CD14-positive monocyte (primary cell): ENCODE measurements at regions not wholly inside any gene's neighbourhood (a gene's known extent, or its start where the extent isn't known, plus 50 kb on each side); places are given as distances from the start of the nearest gene placed in this dataset.

Experiments used
- DNase-seq, 3 donors: peaks; one replicate each; pipeline ENCODE4 v3.0.0-alpha.2; 2011 to 2022
- H2AFZ ChIP-seq: 2 replicates; pipeline ENCODE4 v1.6.0; 2012; ENCODE audit warnings: mild to moderate bottlenecking, low read depth, low read length, inconsistent platforms; ENCODE audit not compliant: insufficient read depth, poor library complexity, severe bottlenecking
- H3K27ac ChIP-seq, 2 donors: 1 replicate in 1 of 2; 2 replicates in 1 of 2; pipeline ENCODE4 v1.5.1; 2012 to 2013; ENCODE audit warnings: low read length in 2 of 2, control low read depth in 1 of 2, inconsistent platforms in 1 of 2, low read depth in 1 of 2, mild to moderate bottlenecking in 1 of 2
- H3K27me3 ChIP-seq, 2 donors: one replicate each; pipeline versions ENCODE4 v1.6.0 to v1.6.1; 2011 to 2013; ENCODE audit warnings: low read length in 2 of 2; ENCODE audit not compliant: control insufficient read depth in 2 of 2, insufficient read depth in 2 of 2
- H3K36me3 ChIP-seq, 2 donors: replicated peaks in 1 of 2; 1 replicate in 1 of 2; 2 replicates in 1 of 2; pipeline versions ENCODE4 v1.5.1 to v1.6.1; 2012 to 2013; ENCODE audit warnings: low read length in 2 of 2, control low read depth in 1 of 2, inconsistent platforms in 1 of 2, mild to moderate bottlenecking in 1 of 2; ENCODE audit not compliant: insufficient read depth in 2 of 2, control insufficient read depth in 1 of 2
- H3K4me1 ChIP-seq, 2 donors: 1 replicate in 1 of 2; 2 replicates in 1 of 2; pipeline versions ENCODE4 v1.5.1 to v1.6.1; 2012 to 2013; ENCODE audit warnings: low read length in 2 of 2, control low read depth in 1 of 2, inconsistent platforms in 1 of 2, mild to moderate bottlenecking in 1 of 2, moderate library complexity in 1 of 2; ENCODE audit not compliant: insufficient read depth in 2 of 2, control insufficient read depth in 1 of 2
- H3K4me2 ChIP-seq: replicated peaks from 2 replicates; pipeline ENCODE3; 2012; ENCODE audit warnings: low read length, moderate library complexity, mild to moderate bottlenecking; ENCODE audit not compliant: poor library complexity, severe bottlenecking; ENCODE audit errors: extremely low read depth
- H3K4me3 ChIP-seq, 3 experiments: fragments of 200-600 bp in 1 of 3; sonication (generic) in 1 of 3; replicated peaks in 1 of 3; 1 replicate in 2 of 3; 2 replicates in 1 of 3; pipeline ENCODE4 v1.5.1; 2011 to 2013; ENCODE audit warnings: low read length in 3 of 3, mild to moderate bottlenecking in 3 of 3, control low read depth in 2 of 3, low read depth in 2 of 3, inconsistent platforms in 1 of 3, moderate library complexity in 1 of 3
- H3K79me2 ChIP-seq: 2 replicates; pipeline ENCODE4 v1.6.0; 2012; ENCODE audit warnings: mild to moderate bottlenecking, control low read depth, inconsistent platforms, low read length, moderate library complexity; ENCODE audit not compliant: insufficient read depth
- H3K9ac ChIP-seq: 2 replicates; pipeline ENCODE4 v1.6.0; 2017; ENCODE audit warnings: low read length, mild to moderate bottlenecking; ENCODE audit not compliant: insufficient read depth, poor library complexity, severe bottlenecking
- H3K9me3 ChIP-seq, 2 donors: replicated peaks in 1 of 2; 1 replicate in 1 of 2; 2 replicates in 1 of 2; pipeline versions ENCODE4 v1.5.1 to v1.6.1; 2012 to 2013; ENCODE audit warnings: low read length in 2 of 2, control low read depth in 1 of 2; ENCODE audit not compliant: control insufficient read depth in 1 of 2, insufficient read depth in 1 of 2
- H4K20me1 ChIP-seq: 2 replicates; pipeline ENCODE4 v1.6.0; 2012; ENCODE audit warnings: mild to moderate bottlenecking, low read length, control low read depth, moderate library complexity; ENCODE audit not compliant: insufficient read depth
- H3K27ac Mint-ChIP-seq, 7 donors: one replicate each; pipeline ENCODE4 v1.8.0; 2020; ENCODE audit warnings: mild to moderate bottlenecking in 7 of 7, mixed read lengths in 7 of 7, moderate library complexity in 6 of 7, inconsistent platforms in 2 of 7
- H3K27me3 Mint-ChIP-seq, 3 donors: one replicate each; pipeline ENCODE4 v1.8.0; 2021 to 2022; ENCODE audit warnings: low read depth in 3 of 3, mild to moderate bottlenecking in 3 of 3, mixed read lengths in 3 of 3, moderate library complexity in 3 of 3, inconsistent platforms in 1 of 3
- H3K36me3 Mint-ChIP-seq, 2 donors: one replicate each; pipeline ENCODE4 v1.8.0; 2020; ENCODE audit warnings: mixed read lengths in 2 of 2, inconsistent platforms in 1 of 2, mild to moderate bottlenecking in 1 of 2
- H3K4me1 Mint-ChIP-seq: one replicate; pipeline ENCODE4 v1.8.0; 2020; ENCODE audit warnings: mild to moderate bottlenecking, mixed read lengths
- H3K4me3 Mint-ChIP-seq, 2 donors: one replicate each; pipeline ENCODE4 v1.8.0; 2020; ENCODE audit warnings: mild to moderate bottlenecking in 2 of 2, mixed read lengths in 2 of 2, moderate library complexity in 1 of 2
- H3K9me3 Mint-ChIP-seq, 7 donors: one replicate each; pipeline ENCODE4 v1.8.0; 2020 to 2022; ENCODE audit warnings: mixed read lengths in 7 of 7, mild to moderate bottlenecking in 6 of 7, moderate library complexity in 6 of 7, inconsistent platforms in 2 of 7
- WGBS: methylation state at CpG from one replicate; pipeline ENCODE4 v1.1.5; 2013; ENCODE audit warnings: missing lambda C conversion rate; ENCODE audit not compliant: insufficient coverage; 5-methylcytosine and 5-hydroxymethylcytosine counted together
- intact Hi-C, 2 donors: fragments of 100-400 bp; cut with micrococcal nuclease; formaldehyde crosslinking; loops; one replicate each; pipeline versions ENCODE4 v1.15.0 to v1.15.1; 2023
- TF ChIP-seq, protein P1 (sequence below): fragments of 200-600 bp; IDR thresholded peaks from one replicate; pipeline ENCODE4 v1.8.0; 2022; ENCODE audit warnings: antibody characterized with exemption, mild to moderate bottlenecking

DNA sequence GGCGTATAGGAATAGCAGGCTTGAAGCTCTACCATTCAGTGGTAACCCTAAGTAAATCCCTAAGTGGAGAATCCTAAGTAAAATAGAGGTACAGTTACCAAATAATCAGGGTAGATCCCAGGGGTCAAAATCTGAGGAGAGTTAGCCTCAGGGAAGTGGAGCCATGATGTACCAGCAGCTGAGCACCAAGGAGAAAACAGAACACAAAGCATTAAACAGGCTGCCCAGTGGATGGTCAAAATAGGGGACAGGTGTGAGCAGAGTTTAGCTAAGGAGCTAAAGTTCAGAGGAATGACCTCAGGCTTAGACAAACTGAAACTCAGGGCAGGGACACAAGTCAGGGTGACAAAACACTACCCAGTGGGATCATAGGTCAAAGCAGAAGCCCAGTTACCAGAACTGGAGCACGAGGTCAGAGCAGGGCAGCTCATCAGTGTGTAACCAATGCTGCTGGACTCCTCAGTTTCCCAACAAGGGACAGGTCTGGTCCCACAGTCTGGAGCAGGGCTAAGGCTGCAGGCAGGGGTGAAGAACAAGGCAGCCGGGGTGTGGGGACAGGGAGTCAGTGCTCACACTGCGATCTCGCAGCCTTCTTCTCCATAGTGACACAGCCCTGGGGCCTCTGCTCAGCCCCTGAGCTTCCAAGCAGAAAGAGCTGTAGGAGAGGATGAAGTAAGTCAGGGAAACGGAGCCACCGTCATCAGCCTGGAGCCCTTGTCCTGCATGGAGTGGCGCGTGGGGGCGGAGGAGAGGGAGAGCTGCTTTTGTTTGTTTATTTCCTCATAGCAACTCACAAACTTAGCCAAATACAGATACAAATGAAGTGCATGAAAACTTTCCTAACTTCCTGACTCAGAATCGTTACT lies 264.0 kb downstream of the MREG start:
- no peak overlapping the region for H3K4me3 ChIP-seq
- WGBS: 79% methylated on average over 2 of the region's 11 CpGs
- peak overlapping the region; percentile 24 for H3K9ac ChIP-seq
- peaks cover 62% of the 10 kb centered on the region for H3K4me1 Mint-ChIP-seq
- peak overlapping the region; percentile 67 to 86 for H3K27ac ChIP-seq
- peak overlapping the region; percentile 44 for H2AFZ ChIP-seq
- peaks cover 0 to 2% (median 0%) of the 10 kb centered on the region in 7 donors for H3K9me3 Mint-ChIP-seq
- H3K36me3 Mint-ChIP-seq: peaks cover 14 to 18% of the 10 kb centered on the region in 2 donors
- H3K79me2 ChIP-seq: no peaks in the 10 kb centered on the region
- H3K27me3 ChIP-seq: no peaks in the 10 kb centered on the region
- DNase-seq: peak; percentile 78 to 83 (median 81)
- peak overlapping the region in 1 of 2 donors; percentile 53 for H3K4me3 Mint-ChIP-seq
- peak overlapping the region; percentile 9 for H3K4me2 ChIP-seq
- H3K4me1 ChIP-seq: peaks cover 46 to 57% of the 10 kb centered on the region in 2 donors
- intact Hi-C loops: loop anchor here in 1 of 2 donors (5.0 kb wide), 1 partner anchor 153 kb away; no protein-coding TSS in a partner anchor
- H3K36me3 ChIP-seq: no peaks in the 10 kb centered on the region
- H3K9me3 ChIP-seq: no peaks in the 10 kb centered on the region
- TF ChIP-seq, protein P1, sequence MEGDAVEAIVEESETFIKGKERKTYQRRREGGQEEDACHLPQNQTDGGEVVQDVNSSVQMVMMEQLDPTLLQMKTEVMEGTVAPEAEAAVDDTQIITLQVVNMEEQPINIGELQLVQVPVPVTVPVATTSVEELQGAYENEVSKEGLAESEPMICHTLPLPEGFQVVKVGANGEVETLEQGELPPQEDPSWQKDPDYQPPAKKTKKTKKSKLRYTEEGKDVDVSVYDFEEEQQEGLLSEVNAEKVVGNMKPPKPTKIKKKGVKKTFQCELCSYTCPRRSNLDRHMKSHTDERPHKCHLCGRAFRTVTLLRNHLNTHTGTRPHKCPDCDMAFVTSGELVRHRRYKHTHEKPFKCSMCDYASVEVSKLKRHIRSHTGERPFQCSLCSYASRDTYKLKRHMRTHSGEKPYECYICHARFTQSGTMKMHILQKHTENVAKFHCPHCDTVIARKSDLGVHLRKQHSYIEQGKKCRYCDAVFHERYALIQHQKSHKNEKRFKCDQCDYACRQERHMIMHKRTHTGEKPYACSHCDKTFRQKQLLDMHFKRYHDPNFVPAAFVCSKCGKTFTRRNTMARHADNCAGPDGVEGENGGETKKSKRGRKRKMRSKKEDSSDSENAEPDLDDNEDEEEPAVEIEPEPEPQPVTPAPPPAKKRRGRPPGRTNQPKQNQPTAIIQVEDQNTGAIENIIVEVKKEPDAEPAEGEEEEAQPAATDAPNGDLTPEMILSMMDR: no peak
- H3K27ac Mint-ChIP-seq: peak overlapping the region; percentile 89 to 98 (median 97)
- H4K20me1 ChIP-seq: no peaks in the 10 kb centered on the region
- H3K27me3 Mint-ChIP-seq: peaks cover 0 to 23% (median 16%) of the 10 kb centered on the region in 3 donors

DNA sequence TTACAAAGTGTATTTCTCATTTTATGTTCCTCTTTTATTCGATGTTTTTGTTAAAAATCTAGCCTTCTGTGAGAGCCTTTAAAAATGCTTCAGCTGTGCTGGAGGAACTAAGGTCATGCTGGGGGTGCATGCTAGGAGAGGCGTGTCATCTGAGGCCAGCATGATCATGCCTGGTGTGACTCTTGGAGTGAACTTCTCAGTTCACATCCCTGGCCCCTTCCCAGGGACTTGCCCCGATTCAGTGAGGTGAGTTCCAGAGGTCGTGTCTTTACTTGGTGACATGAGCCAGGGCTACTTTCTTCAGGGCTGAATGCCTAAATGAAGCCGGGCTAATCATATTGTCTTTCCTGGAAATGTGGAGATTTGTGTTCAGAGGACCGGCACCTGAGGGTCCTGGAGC lies 264.9 kb downstream of the MREG start:
- WGBS: 66% methylated on average over 5 of the region's 6 CpGs
- H3K27ac Mint-ChIP-seq: peak overlapping the region; percentile 89 to 98 (median 97)
- intact Hi-C loops: loop anchor here in 1 of 2 donors (5.0 kb wide), 1 partner anchor 154 kb away; no protein-coding TSS in a partner anchor
- peaks cover 14 to 18% of the 10 kb centered on the region in 2 donors for H3K36me3 Mint-ChIP-seq
- Histone ChIP-seq H2AFZ (peak overlapping the region; percentile 59), H3K27ac (peak overlapping the region; percentile 81 to 86), H3K36me3 (no peaks in the 10 kb centered on the region), H4K20me1 (no peaks in the 10 kb centered on the region), H3K4me2 (no peak overlapping the region), H3K9me3 (no peaks in the 10 kb centered on the region), H3K4me1 (peaks cover 48 to 59% of the 10 kb centered on the region in 2 donors), H3K27me3 (no peaks in the 10 kb centered on the region), H3K4me3 (no peak overlapping the region), H3K79me2 (no peaks in the 10 kb centered on the region), H3K9ac (peak overlapping the region; percentile 24)
- TF ChIP-seq, protein P1: no peak
- H3K9me3 Mint-ChIP-seq: peaks cover 0 to 2% (median 0%) of the 10 kb centered on the region in 7 donors
- H3K27me3 Mint-ChIP-seq: peaks cover 0 to 23% (median 16%) of the 10 kb centered on the region in 3 donors
- H3K4me1 Mint-ChIP-seq: peaks cover 64% of the 10 kb centered on the region
- H3K4me3 Mint-ChIP-seq: peak overlapping the region in 1 of 2 donors; percentile 48
- peak; percentile 83 to 85 (median 84) for DNase-seq
